WTC11 (cell line): ENCODE measurements at regions not wholly inside any gene's neighbourhood (a gene's known extent, or its start where the extent isn't known, plus 50 kb on each side); places are given as distances from the start of the nearest gene placed in this dataset.

ENCODE experiments used
- ATAC-seq: fragments of 200-7000 bp; cut with Tn5 transposase; 2 replicates; pipeline ENCODE4 v1.10.0; 2021; ENCODE audit warnings: mild to moderate bottlenecking, moderate library complexity
- CTCF ChIA-PET: fragments of 300-600 bp; sonication (Branson Sonifier 250); formaldehyde crosslinking; loops from one replicate; lab custom pipeline; 2021; ENCODE audit warnings: antibody characterized with exemption; lab: Charles Lee
- POLR2A ChIA-PET: fragments of 350-600 bp; sonication (Branson Sonifier 250); formaldehyde crosslinking; loops from one replicate; lab custom pipeline; 2021; ENCODE audit warnings: antibody characterized with exemption; lab: Charles Lee
- DNase-seq: peaks from one replicate; pipeline ENCODE4 v3.0.0; 2021; ENCODE audit warnings: low spot score
- H3K27ac Mint-ChIP-seq: 2 replicates; pipeline ENCODE4 v1.8.0; 2021; ENCODE audit warnings: mixed read lengths
- H3K27me3 Mint-ChIP-seq: 2 replicates; pipeline ENCODE4 v1.8.0; 2021; ENCODE audit warnings: low read depth, mild to moderate bottlenecking, moderate library complexity, mixed read lengths
- H3K36me3 Mint-ChIP-seq: 2 replicates; pipeline ENCODE4 v1.8.0; 2021; ENCODE audit warnings: mixed read lengths
- H3K4me1 Mint-ChIP-seq: 2 replicates; pipeline ENCODE4 v1.8.0; 2022; ENCODE audit warnings: mixed read lengths
- H3K4me3 Mint-ChIP-seq: 2 replicates; pipeline ENCODE4 v1.8.0; 2021; ENCODE audit warnings: mild to moderate bottlenecking, moderate library complexity, mixed read lengths
- H3K9me3 Mint-ChIP-seq: 2 replicates; pipeline ENCODE4 v1.8.0; 2021; ENCODE audit warnings: mixed read lengths
- ATF1 ChIP-seq: sonication (generic); formaldehyde crosslinking; IDR thresholded peaks from 2 replicates; pipeline ENCODE4 v1.8.1; 2023; ENCODE audit warnings: mild to moderate bottlenecking, moderate library complexity, missing genetic modification reagents
- CREM ChIP-seq: sonication (generic); formaldehyde crosslinking; IDR thresholded peaks from 2 replicates; pipeline ENCODE4 v1.8.1; 2022; ENCODE audit warnings: mild to moderate bottlenecking, missing genetic modification reagents, moderate library complexity
- ESRRA ChIP-seq: sonication (generic); formaldehyde crosslinking; IDR thresholded peaks from 2 replicates; pipeline ENCODE4 v1.8.1; 2022; ENCODE audit warnings: mild to moderate bottlenecking, missing genetic modification reagents, borderline replicate concordance
- FOXP1 ChIP-seq: sonication (generic); formaldehyde crosslinking; IDR thresholded peaks from 2 replicates; pipeline ENCODE4 v1.8.0; 2022; ENCODE audit warnings: missing genetic modification reagents, mild to moderate bottlenecking, moderate library complexity, borderline replicate concordance
- HMGA2 ChIP-seq: fragments of 250-450 bp; sonication (Bioruptor Pico); IDR thresholded peaks from 2 replicates; pipeline ENCODE4 v1.4.0; 2021; ENCODE audit warnings: mild to moderate bottlenecking, moderate library complexity
- JUN ChIP-seq: sonication (generic); formaldehyde crosslinking; IDR thresholded peaks from 2 replicates; pipeline ENCODE4 v1.8.0; 2023; ENCODE audit warnings: mild to moderate bottlenecking, missing genetic modification reagents
- OVOL2 ChIP-seq: fragments of 250-450 bp; sonication (Bioruptor Pico); IDR thresholded peaks from 2 replicates; pipeline ENCODE4 v1.9.0; 2021; ENCODE audit warnings: mild to moderate bottlenecking, borderline replicate concordance
- PRRX2 ChIP-seq: fragments of 250-450 bp; sonication (Bioruptor Pico); IDR thresholded peaks from 2 replicates; pipeline ENCODE4 v1.8.0; 2021; ENCODE audit warnings: mild to moderate bottlenecking
- TP53 ChIP-seq: sonication (generic); formaldehyde crosslinking; IDR thresholded peaks from 2 replicates; pipeline ENCODE4 v1.8.1; 2023; ENCODE audit warnings: mild to moderate bottlenecking, missing genetic modification reagents
- TF ChIP-seq, protein P1 (sequence below): fragments of 250-450 bp; sonication (Bioruptor Pico); IDR thresholded peaks from 2 replicates; pipeline ENCODE4 v1.8.0; 2021; ENCODE audit warnings: mild to moderate bottlenecking
- TF ChIP-seq, protein P2 (sequence below): sonication (generic); formaldehyde crosslinking; IDR thresholded peaks from 2 replicates; pipeline ENCODE4 v1.8.1; 2022; ENCODE audit warnings: low read depth, mild to moderate bottlenecking, moderate library complexity, missing genetic modification reagents, borderline replicate concordance
- TF ChIP-seq, protein P3 (sequence below): sonication (generic); formaldehyde crosslinking; IDR thresholded peaks from 2 replicates; pipeline ENCODE4 v1.8.1; 2022; ENCODE audit warnings: missing genetic modification reagents, borderline replicate concordance
- TF ChIP-seq, protein P4 (sequence below): sonication (generic); formaldehyde crosslinking; IDR thresholded peaks from 2 replicates; pipeline ENCODE4 v1.8.1; 2023; ENCODE audit warnings: mild to moderate bottlenecking, missing genetic modification reagents
- TF ChIP-seq, protein P5 (sequence below): sonication (generic); formaldehyde crosslinking; IDR thresholded peaks from 2 replicates; pipeline ENCODE4 v1.8.0; 2022; ENCODE audit warnings: mild to moderate bottlenecking, missing genetic modification reagents
- TF ChIP-seq, protein P6 (sequence below): sonication (generic); formaldehyde crosslinking; IDR thresholded peaks from 2 replicates; pipeline ENCODE4 v1.8.1; 2022; ENCODE audit warnings: mild to moderate bottlenecking, missing genetic modification reagents, moderate library complexity, borderline replicate concordance
- TF ChIP-seq, protein P7 (sequence below): sonication (generic); formaldehyde crosslinking; IDR thresholded peaks from 2 replicates; pipeline ENCODE4 v1.8.1; 2022; ENCODE audit warnings: mild to moderate bottlenecking, moderate library complexity, missing genetic modification reagents

DNA sequence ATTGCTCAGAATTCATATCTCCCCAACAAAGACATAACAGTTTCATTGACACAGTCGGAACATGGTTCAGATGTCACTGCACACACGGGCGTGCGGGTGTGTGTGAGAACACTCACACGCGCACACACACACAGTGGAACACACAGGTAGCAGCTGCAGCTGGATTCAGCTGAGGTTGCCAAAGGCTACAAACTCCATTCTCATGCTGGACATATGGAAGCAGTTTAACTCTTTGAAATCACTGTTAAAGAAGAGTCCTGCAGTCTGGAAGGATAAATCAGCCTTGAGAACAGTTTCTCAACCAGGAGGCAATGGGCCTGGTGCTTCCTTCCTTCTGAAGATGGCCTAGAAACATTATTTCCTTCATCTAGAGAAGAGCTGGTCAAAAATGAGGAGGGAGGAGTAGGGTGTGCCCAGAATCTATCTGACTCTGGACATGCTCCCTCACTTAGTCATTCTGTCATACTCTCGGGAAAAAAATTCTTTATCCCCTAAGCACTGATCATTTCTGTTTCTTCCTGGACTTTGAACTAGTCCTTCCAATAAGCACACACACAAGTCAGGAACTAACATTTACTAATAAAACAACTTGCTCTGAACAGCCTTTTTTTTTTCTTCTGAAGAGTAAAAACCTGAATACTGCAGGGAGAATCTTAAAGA, 160.6 kb downstream of the ZDHHC21 start (continued):
- TF ChIP-seq, protein P1, sequence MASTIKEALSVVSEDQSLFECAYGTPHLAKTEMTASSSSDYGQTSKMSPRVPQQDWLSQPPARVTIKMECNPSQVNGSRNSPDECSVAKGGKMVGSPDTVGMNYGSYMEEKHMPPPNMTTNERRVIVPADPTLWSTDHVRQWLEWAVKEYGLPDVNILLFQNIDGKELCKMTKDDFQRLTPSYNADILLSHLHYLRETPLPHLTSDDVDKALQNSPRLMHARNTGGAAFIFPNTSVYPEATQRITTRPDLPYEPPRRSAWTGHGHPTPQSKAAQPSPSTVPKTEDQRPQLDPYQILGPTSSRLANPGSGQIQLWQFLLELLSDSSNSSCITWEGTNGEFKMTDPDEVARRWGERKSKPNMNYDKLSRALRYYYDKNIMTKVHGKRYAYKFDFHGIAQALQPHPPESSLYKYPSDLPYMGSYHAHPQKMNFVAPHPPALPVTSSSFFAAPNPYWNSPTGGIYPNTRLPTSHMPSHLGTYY (CRISPR knock-in tag), result no peak
- TF ChIP-seq ESRRA (CRISPR knock-in tag) (no peak), ATF1 (CRISPR knock-in tag) (no peak), FOXP1 (CRISPR knock-in tag) (no peak), JUN (CRISPR knock-in tag) (no peak)
- TF ChIP-seq, protein P2, sequence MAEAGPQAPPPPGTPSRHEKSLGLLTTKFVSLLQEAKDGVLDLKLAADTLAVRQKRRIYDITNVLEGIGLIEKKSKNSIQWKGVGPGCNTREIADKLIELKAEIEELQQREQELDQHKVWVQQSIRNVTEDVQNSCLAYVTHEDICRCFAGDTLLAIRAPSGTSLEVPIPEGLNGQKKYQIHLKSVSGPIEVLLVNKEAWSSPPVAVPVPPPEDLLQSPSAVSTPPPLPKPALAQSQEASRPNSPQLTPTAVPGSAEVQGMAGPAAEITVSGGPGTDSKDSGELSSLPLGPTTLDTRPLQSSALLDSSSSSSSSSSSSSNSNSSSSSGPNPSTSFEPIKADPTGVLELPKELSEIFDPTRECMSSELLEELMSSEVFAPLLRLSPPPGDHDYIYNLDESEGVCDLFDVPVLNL, result no peak
- TF ChIP-seq, protein P3, sequence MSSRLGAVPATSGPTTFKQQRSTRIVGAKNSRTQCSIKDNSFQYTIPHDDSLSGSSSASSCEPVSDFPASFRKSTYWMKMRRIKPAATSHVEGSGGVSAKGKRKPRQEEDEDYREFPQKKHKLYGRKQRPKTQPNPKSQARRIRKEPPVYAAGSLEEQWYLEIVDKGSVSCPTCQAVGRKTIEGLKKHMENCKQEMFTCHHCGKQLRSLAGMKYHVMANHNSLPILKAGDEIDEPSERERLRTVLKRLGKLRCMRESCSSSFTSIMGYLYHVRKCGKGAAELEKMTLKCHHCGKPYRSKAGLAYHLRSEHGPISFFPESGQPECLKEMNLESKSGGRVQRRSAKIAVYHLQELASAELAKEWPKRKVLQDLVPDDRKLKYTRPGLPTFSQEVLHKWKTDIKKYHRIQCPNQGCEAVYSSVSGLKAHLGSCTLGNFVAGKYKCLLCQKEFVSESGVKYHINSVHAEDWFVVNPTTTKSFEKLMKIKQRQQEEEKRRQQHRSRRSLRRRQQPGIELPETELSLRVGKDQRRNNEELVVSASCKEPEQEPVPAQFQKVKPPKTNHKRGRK (CRISPR knock-in tag), result no peak

DNA sequence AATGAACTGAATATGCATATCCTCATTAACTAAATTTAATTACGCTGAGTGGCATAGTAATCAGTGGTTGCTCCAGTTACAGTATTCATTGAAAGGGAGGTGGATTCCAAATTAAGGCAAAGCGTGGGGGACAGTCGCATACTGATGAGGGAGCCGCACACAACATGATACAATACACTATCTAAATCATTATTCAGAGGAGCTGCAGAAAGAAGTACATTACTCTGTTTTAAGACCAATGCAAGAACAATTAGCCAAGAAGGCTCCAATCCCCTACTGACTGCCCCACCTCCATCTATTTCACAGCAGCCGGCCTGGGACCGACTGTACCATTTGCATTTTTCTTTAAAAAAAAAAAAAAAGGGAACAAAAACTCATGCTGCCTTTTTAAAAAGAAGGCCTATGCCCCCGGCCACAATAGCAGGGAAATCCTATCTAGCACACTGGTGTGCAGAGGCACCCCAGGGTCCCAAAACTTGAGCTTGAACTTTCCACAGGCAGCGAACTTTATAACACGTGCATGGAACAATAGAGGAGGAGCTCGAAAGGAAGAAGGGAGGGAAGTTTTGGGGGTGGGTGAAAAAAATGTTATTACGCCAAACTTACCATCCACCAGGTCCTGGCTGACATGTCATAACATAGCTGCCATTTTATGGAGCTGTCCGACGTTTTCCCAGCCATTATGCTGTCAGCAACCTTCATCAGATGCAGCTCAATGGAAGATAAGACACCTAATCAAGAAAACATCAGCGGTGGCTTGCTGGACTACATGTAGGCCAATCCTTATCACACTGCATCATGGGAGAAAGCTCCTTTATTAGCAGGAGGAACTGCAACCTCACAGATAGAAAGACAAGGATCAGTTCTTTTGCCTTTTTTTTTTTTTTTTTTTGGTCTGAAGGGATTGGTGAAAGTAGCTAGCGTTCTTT, 161.6 kb downstream of the ZDHHC21 start:
- TF ChIP-seq, protein P4, sequence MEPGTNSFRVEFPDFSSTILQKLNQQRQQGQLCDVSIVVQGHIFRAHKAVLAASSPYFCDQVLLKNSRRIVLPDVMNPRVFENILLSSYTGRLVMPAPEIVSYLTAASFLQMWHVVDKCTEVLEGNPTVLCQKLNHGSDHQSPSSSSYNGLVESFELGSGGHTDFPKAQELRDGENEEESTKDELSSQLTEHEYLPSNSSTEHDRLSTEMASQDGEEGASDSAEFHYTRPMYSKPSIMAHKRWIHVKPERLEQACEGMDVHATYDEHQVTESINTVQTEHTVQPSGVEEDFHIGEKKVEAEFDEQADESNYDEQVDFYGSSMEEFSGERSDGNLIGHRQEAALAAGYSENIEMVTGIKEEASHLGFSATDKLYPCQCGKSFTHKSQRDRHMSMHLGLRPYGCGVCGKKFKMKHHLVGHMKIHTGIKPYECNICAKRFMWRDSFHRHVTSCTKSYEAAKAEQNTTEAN (CRISPR knock-in tag), result no peak
- TF ChIP-seq PRRX2 (CRISPR knock-in tag) (no peak), CREM (no peak), OVOL2 (CRISPR knock-in tag) (no peak), HMGA2 (no peak), TP53 (CRISPR knock-in tag) (no peak)
- TF ChIP-seq, protein P5, sequence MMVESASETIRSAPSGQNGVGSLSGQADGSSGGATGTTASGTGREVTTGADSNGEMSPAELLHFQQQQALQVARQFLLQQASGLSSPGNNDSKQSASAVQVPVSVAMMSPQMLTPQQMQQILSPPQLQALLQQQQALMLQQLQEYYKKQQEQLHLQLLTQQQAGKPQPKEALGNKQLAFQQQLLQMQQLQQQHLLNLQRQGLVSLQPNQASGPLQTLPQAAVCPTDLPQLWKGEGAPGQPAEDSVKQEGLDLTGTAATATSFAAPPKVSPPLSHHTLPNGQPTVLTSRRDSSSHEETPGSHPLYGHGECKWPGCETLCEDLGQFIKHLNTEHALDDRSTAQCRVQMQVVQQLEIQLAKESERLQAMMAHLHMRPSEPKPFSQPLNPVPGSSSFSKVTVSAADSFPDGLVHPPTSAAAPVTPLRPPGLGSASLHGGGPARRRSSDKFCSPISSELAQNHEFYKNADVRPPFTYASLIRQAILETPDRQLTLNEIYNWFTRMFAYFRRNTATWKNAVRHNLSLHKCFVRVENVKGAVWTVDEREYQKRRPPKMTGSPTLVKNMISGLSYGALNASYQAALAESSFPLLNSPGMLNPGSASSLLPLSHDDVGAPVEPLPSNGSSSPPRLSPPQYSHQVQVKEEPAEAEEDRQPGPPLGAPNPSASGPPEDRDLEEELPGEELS, result no peak
- TF ChIP-seq, protein P2, result no peak
- TF ChIP-seq, protein P6, sequence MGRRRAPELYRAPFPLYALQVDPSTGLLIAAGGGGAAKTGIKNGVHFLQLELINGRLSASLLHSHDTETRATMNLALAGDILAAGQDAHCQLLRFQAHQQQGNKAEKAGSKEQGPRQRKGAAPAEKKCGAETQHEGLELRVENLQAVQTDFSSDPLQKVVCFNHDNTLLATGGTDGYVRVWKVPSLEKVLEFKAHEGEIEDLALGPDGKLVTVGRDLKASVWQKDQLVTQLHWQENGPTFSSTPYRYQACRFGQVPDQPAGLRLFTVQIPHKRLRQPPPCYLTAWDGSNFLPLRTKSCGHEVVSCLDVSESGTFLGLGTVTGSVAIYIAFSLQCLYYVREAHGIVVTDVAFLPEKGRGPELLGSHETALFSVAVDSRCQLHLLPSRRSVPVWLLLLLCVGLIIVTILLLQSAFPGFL (CRISPR knock-in tag), result no peak
- TF ChIP-seq, protein P7, sequence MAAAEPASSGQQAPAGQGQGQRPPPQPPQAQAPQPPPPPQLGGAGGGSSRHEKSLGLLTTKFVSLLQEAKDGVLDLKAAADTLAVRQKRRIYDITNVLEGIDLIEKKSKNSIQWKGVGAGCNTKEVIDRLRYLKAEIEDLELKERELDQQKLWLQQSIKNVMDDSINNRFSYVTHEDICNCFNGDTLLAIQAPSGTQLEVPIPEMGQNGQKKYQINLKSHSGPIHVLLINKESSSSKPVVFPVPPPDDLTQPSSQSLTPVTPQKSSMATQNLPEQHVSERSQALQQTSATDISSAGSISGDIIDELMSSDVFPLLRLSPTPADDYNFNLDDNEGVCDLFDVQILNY (CRISPR knock-in tag), result no peak
- TF ChIP-seq, protein P3 (CRISPR knock-in tag), result no peak
- TF ChIP-seq, all 79 proteins: peak for 0
- no peak for DNase-seq
- Mint-ChIP-seq H3K4me1 (peaks cover 66% of the 10 kb centered on the region), H3K27me3 (peaks cover 2% of the 10 kb centered on the region; the same call in 1 of the 2 replicates), H3K36me3 (no peaks in the 10 kb centered on the region), H3K9me3 (no peaks in the 10 kb centered on the region), H3K27ac (no peak overlapping the region), H3K4me3 (no peak overlapping the region)
- POLR2A ChIA-PET, result interaction anchor here (0.6 kb wide), 1 partner anchor 17 kb away, joined by 3 read pairs; no protein-coding TSS in a partner anchor
- no peak for ATAC-seq
- CTCF ChIA-PET, result interaction anchor here (0.6 to 1.5 kb wide), 5 partner anchors 15 to 130 kb away, joined by 3 to 10 read pairs (median 4); no protein-coding TSS in a partner anchor
